HCT116 (cell line): ENCODE measurements at regions not wholly inside any gene's neighbourhood (a gene's known extent, or its start where the extent isn't known, plus 50 kb on each side); places are given as distances from the start of the nearest gene placed in this dataset.

Experiments used
- ATAC-seq: fragments of 200-7000 bp; cut with Tn5 transposase; 2 replicates; pipeline ENCODE4 v1.9.1; 2020; ENCODE audit warnings: mild to moderate bottlenecking, moderate library complexity
- BruUV-seq: library from RNA; stranded (reverse); fragments of 400-500 nt; replicated peaks from 2 replicates; lab custom pipeline; 2021; lab: Mats Ljungman, UMichigan
- CTCF ChIA-PET: fragments of 300-600 bp; sonication (Branson Sonifier 250); formaldehyde crosslinking; loops from one replicate; lab custom pipeline; 2021; ENCODE audit warnings: antibody characterized with exemption; lab: Charles Lee
- POLR2A ChIA-PET: fragments of 300-600, 350-600 bp; sonication (Branson Sonifier 250); formaldehyde crosslinking; loops from one replicate; lab custom pipeline; 2021; ENCODE audit warnings: antibody characterized with exemption; lab: Charles Lee
- RAD21 ChIA-PET, 2 experiments: fragments of 300-600 bp; sonication (Branson Sonifier 250); formaldehyde crosslinking; loops; one replicate each; lab custom pipeline; 2023; ENCODE audit warnings: low total read pairs in 2 of 2; ENCODE audit not compliant: uncharacterized antibody in 2 of 2, unreplicated experiment in 2 of 2, low non-redundant PET in 1 of 2; lab: Charles Lee
- DNase-seq: peaks from one replicate; pipeline ENCODE4 v3.0.0-alpha.2; 2010; ENCODE audit warnings: low read depth, low spot score
- H2AFZ ChIP-seq: fragments of 200-600 bp; shearing (Covaris generic), sonication (generic); 2 replicates; pipeline ENCODE4 v1.6.1; 2017; ENCODE audit warnings: low read depth, mixed run types, mixed read lengths, antibody characterized with exemption, low read length; ENCODE audit not compliant: poor library complexity, severe bottlenecking
- H3K27ac ChIP-seq: 2 replicates; pipeline ENCODE4 v1.5.1; 2012; ENCODE audit warnings: low read depth, low read length
- H3K27me3 ChIP-seq: fragments of 200-600 bp; sonication (generic); 2 replicates; pipeline ENCODE4 v1.6.1; 2016; ENCODE audit warnings: mixed run types, low read length, mixed read lengths; ENCODE audit not compliant: insufficient read depth
- H3K36me3 ChIP-seq, 2 experiments: fragments of 200-500 bp in 1 of 2; fragments of 200-600 bp in 1 of 2; sonication (Bioruptor generic) in 1 of 2; sonication (generic) in 1 of 2; 2 replicates each; pipeline versions ENCODE4 v1.5.1 to v1.6.1; 2014 to 2016; ENCODE audit warnings: low read length in 2 of 2, inconsistent platforms in 1 of 2, mixed read lengths in 1 of 2, mixed run types in 1 of 2; ENCODE audit not compliant: insufficient read depth in 2 of 2, control insufficient read depth in 1 of 2
- H3K4me1 ChIP-seq, 2 experiments: fragments of 200-600 bp in 1 of 2; sonication (generic) in 1 of 2; 2 replicates each; pipeline versions ENCODE4 v1.5.1 to v1.6.1; 2012 to 2017; ENCODE audit warnings: low read length in 2 of 2, inconsistent platforms in 1 of 2, mild to moderate bottlenecking in 1 of 2, mixed read lengths in 1 of 2, mixed run types in 1 of 2, moderate library complexity in 1 of 2; ENCODE audit not compliant: insufficient read depth in 2 of 2, control insufficient read depth in 1 of 2
- H3K4me2 ChIP-seq: fragments of 200-600 bp; sonication (generic); 2 replicates; pipeline ENCODE4 v1.6.1; 2017; ENCODE audit warnings: mixed run types, low read length, mixed read lengths
- H3K4me3 ChIP-seq, 2 experiments: fragments of 200-600 bp in 1 of 2; sonication (generic) in 1 of 2; replicated peaks in 1 of 2; 2 replicates each; pipeline ENCODE4 v1.5.1; 2011 to 2016; ENCODE audit warnings: low read length in 2 of 2, control low read depth in 1 of 2, low read depth in 1 of 2, mild to moderate bottlenecking in 1 of 2, mixed read lengths in 1 of 2, mixed run types in 1 of 2
- H3K79me2 ChIP-seq: fragments of 200-600 bp; sonication (generic); 2 replicates; pipeline ENCODE4 v1.6.1; 2017; ENCODE audit warnings: mild to moderate bottlenecking, mixed run types, low read length, moderate library complexity, mixed read lengths; ENCODE audit not compliant: insufficient read depth
- H3K9ac ChIP-seq: fragments of 200-600 bp; sonication (generic); 2 replicates; pipeline ENCODE4 v1.6.1; 2016; ENCODE audit warnings: low read length, mixed read lengths
- H3K9me2 ChIP-seq: fragments of 200-600 bp; sonication (generic), shearing (Covaris generic); 2 replicates; pipeline ENCODE4 v1.6.1; 2017; ENCODE audit warnings: mixed run types, mild to moderate bottlenecking, moderate library complexity; ENCODE audit not compliant: insufficient read depth
- H3K9me3 ChIP-seq, 2 experiments: fragments of 200-500 bp in 1 of 2; fragments of 200-600 bp in 1 of 2; sonication (Bioruptor generic) in 1 of 2; sonication (generic) in 1 of 2; 2 replicates each; pipeline ENCODE4 v1.6.1; 2014 to 2017; ENCODE audit warnings: low read length in 2 of 2, mixed read lengths in 2 of 2, inconsistent platforms in 1 of 2, low read depth in 1 of 2, mild to moderate bottlenecking in 1 of 2, mixed run types in 1 of 2, moderate library complexity in 1 of 2; ENCODE audit not compliant: control insufficient read depth in 1 of 2, insufficient read depth in 1 of 2
- H4K20me1 ChIP-seq: fragments of 200-600 bp; sonication (generic), shearing (Covaris generic); 2 replicates; pipeline ENCODE4 v1.6.1; 2017; ENCODE audit warnings: mixed run types, mild to moderate bottlenecking, moderate library complexity; ENCODE audit not compliant: insufficient read depth
- CBX3 ChIP-seq: IDR thresholded peaks from 2 replicates; pipeline ENCODE4 v1.6.1; 2012; ENCODE audit warnings: low read depth
- CTCF ChIP-seq, 3 experiments: fragments of 200-600 bp in 1 of 3; sonication (generic) in 1 of 3; IDR thresholded peaks in 2 of 3; conservative IDR thresholded peaks in 1 of 3; 2 replicates each; pipeline ENCODE4 v1.5.1; 2012 to 2017; ENCODE audit warnings: low read depth in 2 of 3, low read length in 2 of 3, antibody characterized with exemption in 1 of 3, borderline replicate concordance in 1 of 3, control low read depth in 1 of 3, mild to moderate bottlenecking in 1 of 3, mixed read lengths in 1 of 3, mixed run types in 1 of 3, moderate library complexity in 1 of 3; ENCODE audit not compliant: insufficient read depth in 1 of 3
- EZH2 ChIP-seq: fragments of 200-600 bp; sonication (generic); IDR thresholded peaks from 2 replicates; pipeline ENCODE4 v1.6.1; 2017; ENCODE audit warnings: antibody characterized with exemption, mixed run types
- FOSL1 ChIP-seq: IDR thresholded peaks from 2 replicates; pipeline ENCODE4 v1.6.1; 2012; ENCODE audit warnings: low read depth
- RAD21 ChIP-seq: IDR thresholded peaks from 2 replicates; pipeline ENCODE4 v1.6.1; 2012; ENCODE audit warnings: low read depth, mild to moderate bottlenecking
- SP1 ChIP-seq: IDR thresholded peaks from 2 replicates; pipeline ENCODE4 v1.6.1; 2012; ENCODE audit warnings: low read depth
- ZFX ChIP-seq: fragments of 450-650 bp; IDR thresholded peaks from 2 replicates; pipeline ENCODE4 v1.6.1; 2017
- intact Hi-C: fragments of 100-400 bp; cut with micrococcal nuclease; formaldehyde crosslinking; loops from 2 replicates; pipeline ENCODE4 v1.10.0; 2022
- TF ChIP-seq, protein P1 (sequence below): IDR thresholded peaks from 2 replicates; pipeline ENCODE4 v1.6.1; 2012; ENCODE audit warnings: low read depth

- BruUV-seq: no TSS peak
- CTCF ChIA-PET: interaction anchor here (2.9 kb wide), 1 partner anchor 20 kb away, joined by 13 read pairs; no protein-coding TSS in a partner anchor
These were observed 90.2 kb downstream of the ZNF467 start for GRCh38 chr7:149683181-149683580.

GRCh38 chr7:149682038-149682437 lies 91.3 kb downstream of the ZNF467 start:
- no peaks in the 10 kb centered on the region for H3K9me2 ChIP-seq
- CTCF ChIA-PET: no interaction called here
- H3K27ac ChIP-seq: no peak overlapping the region
- intact Hi-C loops: no loop called here
- no peaks in the 10 kb centered on the region for H3K4me1 ChIP-seq
- peaks cover 3% of the 10 kb centered on the region; the same call in 1 of the 2 replicates for H3K27me3 ChIP-seq
- no peak overlapping the region for H3K9ac ChIP-seq
- H3K4me3 ChIP-seq: no peak overlapping the region
- ATAC-seq (no peak), DNase-seq (no peak)
- POLR2A ChIA-PET: no interaction called here
- no peaks in the 10 kb centered on the region for H3K79me2 ChIP-seq
- BruUV-seq: no TSS peak
- no peak overlapping the region for H2AFZ ChIP-seq
- no peak overlapping the region for H3K4me2 ChIP-seq
- RAD21 ChIA-PET: no interaction called here
- H3K9me3 ChIP-seq: no peaks in the 10 kb centered on the region
- H4K20me1 ChIP-seq: no peaks in the 10 kb centered on the region
- no peaks in the 10 kb centered on the region for H3K36me3 ChIP-seq
- TF ChIP-seq CTCF (IDR thresholded peaks at IDR 0.05 in 2 of 3, conservative IDR thresholded peaks at IDR 0.05 in 1 of 3; ENCODE audit: borderline replicate concordance in 1 of 3, insufficient read depth in 1 of 3, low read depth in 2 of 3, low read length in 2 of 3) (no peak), CBX3 (no peak), SP1 (no peak), FOSL1 (no peak), RAD21 (no peak), ZFX (no peak), EZH2 (no peak)
- TF ChIP-seq, protein P1, sequence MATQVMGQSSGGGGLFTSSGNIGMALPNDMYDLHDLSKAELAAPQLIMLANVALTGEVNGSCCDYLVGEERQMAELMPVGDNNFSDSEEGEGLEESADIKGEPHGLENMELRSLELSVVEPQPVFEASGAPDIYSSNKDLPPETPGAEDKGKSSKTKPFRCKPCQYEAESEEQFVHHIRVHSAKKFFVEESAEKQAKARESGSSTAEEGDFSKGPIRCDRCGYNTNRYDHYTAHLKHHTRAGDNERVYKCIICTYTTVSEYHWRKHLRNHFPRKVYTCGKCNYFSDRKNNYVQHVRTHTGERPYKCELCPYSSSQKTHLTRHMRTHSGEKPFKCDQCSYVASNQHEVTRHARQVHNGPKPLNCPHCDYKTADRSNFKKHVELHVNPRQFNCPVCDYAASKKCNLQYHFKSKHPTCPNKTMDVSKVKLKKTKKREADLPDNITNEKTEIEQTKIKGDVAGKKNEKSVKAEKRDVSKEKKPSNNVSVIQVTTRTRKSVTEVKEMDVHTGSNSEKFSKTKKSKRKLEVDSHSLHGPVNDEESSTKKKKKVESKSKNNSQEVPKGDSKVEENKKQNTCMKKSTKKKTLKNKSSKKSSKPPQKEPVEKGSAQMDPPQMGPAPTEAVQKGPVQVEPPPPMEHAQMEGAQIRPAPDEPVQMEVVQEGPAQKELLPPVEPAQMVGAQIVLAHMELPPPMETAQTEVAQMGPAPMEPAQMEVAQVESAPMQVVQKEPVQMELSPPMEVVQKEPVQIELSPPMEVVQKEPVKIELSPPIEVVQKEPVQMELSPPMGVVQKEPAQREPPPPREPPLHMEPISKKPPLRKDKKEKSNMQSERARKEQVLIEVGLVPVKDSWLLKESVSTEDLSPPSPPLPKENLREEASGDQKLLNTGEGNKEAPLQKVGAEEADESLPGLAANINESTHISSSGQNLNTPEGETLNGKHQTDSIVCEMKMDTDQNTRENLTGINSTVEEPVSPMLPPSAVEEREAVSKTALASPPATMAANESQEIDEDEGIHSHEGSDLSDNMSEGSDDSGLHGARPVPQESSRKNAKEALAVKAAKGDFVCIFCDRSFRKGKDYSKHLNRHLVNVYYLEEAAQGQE: no peak

More at GRCh38 chr7:149683181-149683580, 90.2 kb downstream of the ZNF467 start:
- no peak for ATAC-seq
- no peak overlapping the region for H3K4me3 ChIP-seq
- H3K79me2 ChIP-seq: no peaks in the 10 kb centered on the region
- H3K4me2 ChIP-seq: no peak overlapping the region
- no peak for DNase-seq
- no peaks in the 10 kb centered on the region for H3K4me1 ChIP-seq
- no peaks in the 10 kb centered on the region for H3K36me3 ChIP-seq
- H3K9ac ChIP-seq: no peak overlapping the region
- no peaks in the 10 kb centered on the region for H3K9me3 ChIP-seq
- intact Hi-C loops: no loop called here
- H3K27ac ChIP-seq: no peak overlapping the region
- ChIA-PET POLR2A (no interaction called here), RAD21 (no interaction called here)
- peaks cover 3% of the 10 kb centered on the region; the same call in 1 of the 2 replicates for H3K27me3 ChIP-seq
- no peaks in the 10 kb centered on the region for H4K20me1 ChIP-seq
- no peaks in the 10 kb centered on the region for H3K9me2 ChIP-seq
- no peak overlapping the region for H2AFZ ChIP-seq
- TF ChIP-seq CTCF (IDR thresholded peaks at IDR 0.05 in 2 of 3, conservative IDR thresholded peaks at IDR 0.05 in 1 of 3; ENCODE audit: borderline replicate concordance in 1 of 3, insufficient read depth in 1 of 3, low read depth in 2 of 3, low read length in 2 of 3): no peak
